Gastrocnemius medialis (tissue), 4 donors: ENCODE measurements at regions not wholly inside any gene's neighbourhood (a gene's known extent, or its start where the extent isn't known, plus 50 kb on each side); places are given as distances from the start of the nearest gene placed in this dataset.

ENCODE experiments used
- ATAC-seq, 2 donors: fragments of 150-250 bp; one replicate each; pipeline ENCODE4 v1.9.1; 2016
- DNase-seq, 2 donors: peaks; one replicate each; pipeline ENCODE4 v3.0.0-alpha.2; 2019
- H3K27ac ChIP-seq, 4 donors: fragments of 200-600 bp; sonication (generic); 1 replicate in 1 of 4; 2 replicates in 3 of 4; pipeline ENCODE4 v1.5.1; 2016 to 2018; ENCODE audit warnings: mild to moderate bottlenecking in 2 of 4, moderate library complexity in 1 of 4
- H3K27me3 ChIP-seq, 3 donors: fragments of 200-600 bp; sonication (generic) in 2 of 3; 1 replicate in 1 of 3; 2 replicates in 2 of 3; pipeline versions ENCODE4 v1.5.1 to v1.6.0; 2016 to 2019; ENCODE audit warnings: mild to moderate bottlenecking in 1 of 3, moderate library complexity in 1 of 3
- H3K36me3 ChIP-seq, 2 donors: fragments of 200-600 bp; sonication (generic) in 1 of 2; one replicate each; pipeline ENCODE4 v1.5.1; 2017 to 2018
- H3K4me1 ChIP-seq, 2 donors: fragments of 200-600 bp; sonication (generic) in 1 of 2; one replicate each; pipeline ENCODE4 v1.5.1; 2016 to 2017; ENCODE audit warnings: mild to moderate bottlenecking in 2 of 2
- H3K4me3 ChIP-seq, 4 donors: fragments of 200-600 bp; sonication (generic) in 3 of 4; 1 replicate in 1 of 4; 2 replicates in 3 of 4; pipeline ENCODE4 v1.5.1; 2016 to 2019; ENCODE audit warnings: mild to moderate bottlenecking in 2 of 4
- H3K9me3 ChIP-seq, 3 donors: fragments of 200-600 bp; sonication (generic) in 2 of 3; 1 replicate in 1 of 3; 2 replicates in 2 of 3; pipeline ENCODE4 v1.5.1; 2016 to 2019
- POLR2A ChIP-seq, 2 donors: fragments of 450-650 bp; IDR thresholded peaks; one replicate each; pipeline ENCODE4 v1.6.1; 2017; ENCODE audit warnings: antibody characterized with exemption in 2 of 2, mild to moderate bottlenecking in 2 of 2, moderate library complexity in 2 of 2
- in situ Hi-C, 4 donors: fragments of 200-750 bp; cut with MboI; loops; one replicate each; pipeline versions ENCODE4 v1.15.0 to v1.8.0; 2017; ENCODE audit warnings: low sequenced_read_pairs in 4 of 4
- intact Hi-C: fragments of 100-400 bp; cut with DNase I; formaldehyde crosslinking; loops from one replicate; pipeline ENCODE4 v1.15.1; 2023; ENCODE audit warnings: low total_unique reads
- TF ChIP-seq, protein P1 (sequence below), 5 experiments: fragments of 450-650 bp in 3 of 5; fragments of 200-600 bp in 2 of 5; sonication (generic) in 2 of 5; IDR thresholded peaks in 4 of 5; conservative IDR thresholded peaks in 1 of 5; 1 replicate in 4 of 5; 2 replicates in 1 of 5; pipeline ENCODE4 v1.5.1; 2016 to 2019; ENCODE audit warnings: antibody characterized with exemption in 5 of 5, mild to moderate bottlenecking in 3 of 5, moderate library complexity in 3 of 5

DNA sequence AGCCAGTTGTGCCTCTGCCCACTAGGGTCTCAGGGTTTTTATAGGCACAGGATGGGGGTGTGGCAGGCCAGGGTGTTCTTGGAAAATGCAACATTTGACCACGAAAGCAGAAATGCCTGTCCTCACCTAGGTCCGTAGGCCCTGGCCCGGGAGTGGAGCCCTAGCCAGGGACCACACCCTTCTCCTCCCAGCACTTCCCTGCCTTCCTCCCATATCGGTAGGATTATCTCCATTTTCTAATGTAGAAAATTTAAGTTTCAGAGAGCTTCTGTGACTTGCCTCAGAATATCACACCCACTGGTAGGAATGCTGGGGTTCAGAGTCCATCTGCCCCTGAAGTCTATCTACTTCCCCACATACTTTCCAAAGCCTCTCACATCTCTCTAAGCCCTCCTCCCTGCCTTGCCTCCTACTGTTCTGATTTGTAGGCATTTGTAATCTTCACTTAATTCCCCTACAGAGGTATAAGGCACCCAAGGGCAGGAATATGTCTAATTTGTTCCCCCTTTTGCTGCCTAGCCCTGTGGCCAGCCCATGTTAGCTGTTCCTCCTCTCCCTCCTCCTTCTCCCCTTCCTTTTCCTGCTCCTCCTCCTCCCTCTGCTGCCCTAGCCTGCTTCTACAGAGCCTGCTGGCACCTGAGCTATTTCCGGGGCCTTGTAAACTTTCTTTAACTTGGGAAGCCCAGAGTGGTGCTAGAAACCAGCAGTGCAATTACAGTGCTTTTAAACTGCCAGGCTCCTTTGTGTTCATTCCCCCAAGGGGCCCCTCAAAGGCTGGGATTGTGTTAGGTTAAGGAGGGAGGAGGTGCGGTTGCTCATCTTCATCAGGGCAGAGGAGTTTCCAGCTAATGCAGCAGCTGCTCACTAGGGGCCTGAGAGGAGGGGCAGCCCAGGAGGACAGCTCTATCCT lies 71.1 kb downstream of the MRPL46 start:
- Histone ChIP-seq H3K4me3 (no peak overlapping the region), H3K27ac (no peak overlapping the region), H3K36me3 (no peaks in the 10 kb centered on the region), H3K4me1 (no peaks in the 10 kb centered on the region), H3K27me3 (no peaks in the 10 kb centered on the region), H3K9me3 (no peaks in the 10 kb centered on the region)
- no peak for DNase-seq
- intact Hi-C loops (no loop called here), in situ Hi-C loops (no loop called here)
- no peak for TF ChIP-seq POLR2A (IDR thresholded peaks at IDR 0.05)
- TF ChIP-seq, protein P1, sequence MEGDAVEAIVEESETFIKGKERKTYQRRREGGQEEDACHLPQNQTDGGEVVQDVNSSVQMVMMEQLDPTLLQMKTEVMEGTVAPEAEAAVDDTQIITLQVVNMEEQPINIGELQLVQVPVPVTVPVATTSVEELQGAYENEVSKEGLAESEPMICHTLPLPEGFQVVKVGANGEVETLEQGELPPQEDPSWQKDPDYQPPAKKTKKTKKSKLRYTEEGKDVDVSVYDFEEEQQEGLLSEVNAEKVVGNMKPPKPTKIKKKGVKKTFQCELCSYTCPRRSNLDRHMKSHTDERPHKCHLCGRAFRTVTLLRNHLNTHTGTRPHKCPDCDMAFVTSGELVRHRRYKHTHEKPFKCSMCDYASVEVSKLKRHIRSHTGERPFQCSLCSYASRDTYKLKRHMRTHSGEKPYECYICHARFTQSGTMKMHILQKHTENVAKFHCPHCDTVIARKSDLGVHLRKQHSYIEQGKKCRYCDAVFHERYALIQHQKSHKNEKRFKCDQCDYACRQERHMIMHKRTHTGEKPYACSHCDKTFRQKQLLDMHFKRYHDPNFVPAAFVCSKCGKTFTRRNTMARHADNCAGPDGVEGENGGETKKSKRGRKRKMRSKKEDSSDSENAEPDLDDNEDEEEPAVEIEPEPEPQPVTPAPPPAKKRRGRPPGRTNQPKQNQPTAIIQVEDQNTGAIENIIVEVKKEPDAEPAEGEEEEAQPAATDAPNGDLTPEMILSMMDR (IDR thresholded peaks at IDR 0.05 in 4 of 5, conservative IDR thresholded peaks at IDR 0.05 in 1 of 5), result no peak
- ATAC-seq, result no peak

GRCh38 chr15:88395241-88395640 lies 71.9 kb downstream of the MRPL46 start:
- no peaks in the 10 kb centered on the region for H3K9me3 ChIP-seq
- intact Hi-C loops (no loop called here), in situ Hi-C loops (no loop called here)
- DNase-seq, result no peak
- H3K4me3 ChIP-seq, result no peak overlapping the region
- no peaks in the 10 kb centered on the region for H3K27me3 ChIP-seq
- H3K27ac ChIP-seq, result no peak overlapping the region
- TF ChIP-seq, protein P1 (IDR thresholded peaks at IDR 0.05 in 4 of 5, conservative IDR thresholded peaks at IDR 0.05 in 1 of 5), result no peak
- TF ChIP-seq POLR2A (IDR thresholded peaks at IDR 0.05), result no peak
- no peak for ATAC-seq
- no peaks in the 10 kb centered on the region for H3K36me3 ChIP-seq
- H3K4me1 ChIP-seq, result no peaks in the 10 kb centered on the region

DNA sequence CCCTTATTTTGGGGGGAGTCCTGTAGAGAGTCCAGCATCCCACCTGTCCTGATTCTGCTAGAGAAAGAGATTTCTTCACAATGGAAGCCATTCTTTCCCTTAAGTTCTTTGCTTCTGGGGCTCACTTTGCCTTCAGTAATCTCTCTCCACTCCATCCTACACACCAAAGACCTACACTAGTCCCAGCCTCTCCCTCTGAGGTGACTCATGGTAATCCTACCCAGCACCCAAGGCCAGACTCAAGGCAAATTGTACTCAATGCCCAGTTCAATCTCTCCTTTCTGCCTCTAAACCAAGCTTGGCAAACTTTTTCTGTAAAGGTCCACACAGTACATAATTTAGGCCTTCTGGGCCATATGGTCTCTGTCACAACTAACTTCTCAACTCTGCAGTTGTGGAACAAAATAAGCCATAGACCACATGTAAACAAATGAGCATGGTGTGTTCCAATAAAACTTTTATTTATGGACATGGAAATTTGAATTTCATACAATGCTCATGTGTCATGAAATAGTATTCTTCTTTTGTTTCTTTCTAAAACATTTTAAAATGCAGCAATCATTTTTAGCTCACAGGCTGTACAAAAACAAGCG lies 72.5 kb downstream of the MRPL46 start:
- H3K4me1 ChIP-seq, result no peaks in the 10 kb centered on the region
- in situ Hi-C loops, result no loop called here
- intact Hi-C loops, result no loop called here
- H3K9me3 ChIP-seq, result no peaks in the 10 kb centered on the region
- H3K36me3 ChIP-seq, result no peaks in the 10 kb centered on the region
- TF ChIP-seq, protein P1 (IDR thresholded peaks at IDR 0.05 in 4 of 5, conservative IDR thresholded peaks at IDR 0.05 in 1 of 5), result no peak
- ATAC-seq, result no peak
- H3K4me3 ChIP-seq, result no peak overlapping the region
- no peak for DNase-seq
- H3K27me3 ChIP-seq, result no peaks in the 10 kb centered on the region
- peak overlapping the region in 1 of 4 donors; percentile 2 for H3K27ac ChIP-seq

DNA sequence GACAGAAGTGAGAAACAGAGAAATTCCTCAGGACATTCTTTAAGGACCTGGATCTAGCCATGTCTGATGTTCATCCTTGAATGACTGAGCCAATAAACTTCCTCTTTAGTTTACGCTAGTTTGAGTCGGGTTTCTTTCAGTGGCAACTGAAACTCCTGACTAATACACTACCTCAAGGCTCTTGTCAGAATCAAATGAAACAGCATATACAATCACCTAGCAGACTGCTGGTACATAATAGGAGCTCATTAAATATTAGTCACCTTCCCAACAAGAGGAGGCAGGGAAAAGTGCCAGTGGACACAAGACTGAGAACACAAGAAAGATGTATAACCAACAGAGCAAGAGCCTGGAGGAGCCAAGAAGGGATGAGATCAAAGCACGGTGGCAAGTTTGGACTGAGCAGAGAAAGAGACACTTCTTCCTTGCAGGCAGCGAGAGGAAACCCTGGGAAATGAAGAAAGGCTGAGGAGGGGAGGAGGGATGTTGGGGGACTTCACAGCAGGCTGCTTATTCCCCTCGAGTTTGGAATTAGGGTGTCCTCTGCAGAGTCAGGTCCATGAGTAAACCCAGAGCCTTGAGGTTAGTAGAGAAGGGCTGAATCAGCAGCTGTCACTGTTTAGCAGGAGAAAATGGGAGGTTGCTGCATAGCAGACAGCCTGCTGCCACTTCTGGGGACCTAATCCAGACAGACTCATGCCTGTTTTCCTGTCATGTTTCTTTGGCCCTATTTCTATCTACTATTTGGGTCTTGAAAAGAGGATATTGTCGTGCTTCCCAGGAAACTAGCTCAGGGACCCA lies 73.3 kb downstream of the MRPL46 start:
- peak overlapping the region in 1 of 4 donors; percentile 2 for H3K27ac ChIP-seq
- ATAC-seq, result no peak
- H3K4me3 ChIP-seq, result no peak overlapping the region
- intact Hi-C loops (no loop called here), in situ Hi-C loops (no loop called here)
- no peak for TF ChIP-seq POLR2A (IDR thresholded peaks at IDR 0.05)
- TF ChIP-seq, protein P1 (IDR thresholded peaks at IDR 0.05 in 4 of 5, conservative IDR thresholded peaks at IDR 0.05 in 1 of 5), result no peak
- H3K9me3 ChIP-seq, result no peaks in the 10 kb centered on the region
- H3K4me1 ChIP-seq, result no peaks in the 10 kb centered on the region
- DNase-seq, result no peak
- no peaks in the 10 kb centered on the region for H3K27me3 ChIP-seq
- no peaks in the 10 kb centered on the region for H3K36me3 ChIP-seq
